Endothelial cell of umbilical vein (primary cell): ENCODE measurements at regions not wholly inside any gene's neighbourhood (a gene's known extent, or its start where the extent isn't known, plus 50 kb on each side); places are given as distances from the start of the nearest gene placed in this dataset.

ENCODE experiments used
- BruUV-seq: library from RNA; stranded (reverse); fragments of 400-500 nt; replicated peaks from 2 replicates; lab custom pipeline; 2021; lab: Mats Ljungman, UMichigan
- CTCF ChIA-PET: fragments of 300-600, 350-600 bp; sonication (Branson Sonifier 250); formaldehyde crosslinking; loops from one replicate; lab custom pipeline; 2021; ENCODE audit warnings: antibody characterized with exemption, inconsistent platforms; lab: Charles Lee
- POLR2A ChIA-PET: fragments of 300-600, 350-600 bp; sonication (Branson Sonifier 250); formaldehyde crosslinking; loops from one replicate; lab custom pipeline; 2021; ENCODE audit warnings: antibody characterized with exemption, inconsistent platforms; lab: Charles Lee
- DNase-seq: peaks from one replicate; pipeline ENCODE4 v3.0.0-alpha.2; 2011; ENCODE audit warnings: low read depth, low spot score
- FAIRE-seq: peaks from 2 replicates; lab custom pipeline; 2011; peaks lifted over from hg19 to GRCh38; lab: Jason Lieb, UNC
- H2AFZ ChIP-seq: 2 replicates; pipeline ENCODE4 v1.6.0; 2012; ENCODE audit warnings: low read depth, low read length, control low read depth, inconsistent platforms
- H3K27ac ChIP-seq: 2 replicates; pipeline ENCODE4 v1.5.1; 2011; ENCODE audit warnings: low read depth, mild to moderate bottlenecking, control low read depth, low read length, moderate library complexity; ENCODE audit not compliant: insufficient read depth
- H3K27me3 ChIP-seq, 2 experiments: 2 replicates each; pipeline versions ENCODE4 v1.6.0 to v1.6.1; 2011; ENCODE audit warnings: low read length in 2 of 2, mixed read lengths in 1 of 2; ENCODE audit not compliant: control insufficient read depth in 2 of 2, insufficient read depth in 2 of 2
- H3K36me3 ChIP-seq, 2 experiments: 2 replicates in 1 of 2; 3 replicates in 1 of 2; pipeline ENCODE4 v1.5.1; 2011; ENCODE audit warnings: low read length in 2 of 2, mild to moderate bottlenecking in 1 of 2, moderate library complexity in 1 of 2; ENCODE audit not compliant: control insufficient read depth in 2 of 2, insufficient read depth in 2 of 2; ENCODE audit errors: extremely low read depth in 1 of 2
- H3K4me1 ChIP-seq: 3 replicates; pipeline ENCODE4 v1.5.1; 2011; ENCODE audit warnings: mild to moderate bottlenecking, low read length; ENCODE audit not compliant: control insufficient read depth, insufficient read depth; ENCODE audit errors: extremely low read depth
- H3K4me2 ChIP-seq: 2 replicates; pipeline ENCODE4 v1.6.1; 2011; ENCODE audit warnings: low read length, control low read depth, mixed read lengths; ENCODE audit not compliant: insufficient read depth
- H3K4me3 ChIP-seq, 3 experiments: fragments of 200-600 bp in 1 of 3; sonication (generic), shearing (Covaris generic) in 1 of 3; replicated peaks in 1 of 3; 2 replicates each; pipeline ENCODE4 v1.5.1; 2011 to 2016; ENCODE audit warnings: control low read depth in 3 of 3, low read length in 3 of 3, mild to moderate bottlenecking in 2 of 3, inconsistent platforms in 1 of 3, low read depth in 1 of 3, moderate library complexity in 1 of 3; ENCODE audit not compliant: insufficient read depth in 1 of 3
- H3K79me2 ChIP-seq: 2 replicates; pipeline ENCODE4 v1.6.0; 2012; ENCODE audit warnings: low read length, inconsistent platforms; ENCODE audit not compliant: control insufficient read depth, insufficient read depth
- H3K9ac ChIP-seq: replicated peaks from 2 replicates; pipeline ENCODE3; 2011; ENCODE audit warnings: low read length, control low read depth; ENCODE audit not compliant: insufficient read depth; ENCODE audit errors: extremely low read depth
- H3K9me1 ChIP-seq: replicated peaks from 3 replicates; pipeline ENCODE4 v1.6.0; 2011; ENCODE audit warnings: mild to moderate bottlenecking, low read length; ENCODE audit not compliant: control insufficient read depth, insufficient read depth; ENCODE audit errors: extremely low read depth
- H3K9me3 ChIP-seq: replicated peaks from 2 replicates; pipeline ENCODE4 v1.5.1; 2012; ENCODE audit warnings: low read length, inconsistent platforms; ENCODE audit not compliant: control insufficient read depth, insufficient read depth
- H4K20me1 ChIP-seq: replicated peaks from 2 replicates; pipeline ENCODE3; 2011; ENCODE audit warnings: mild to moderate bottlenecking, low read length; ENCODE audit not compliant: control insufficient read depth, insufficient read depth; ENCODE audit errors: extremely low read depth
- CTCF ChIP-seq, 2 donors: IDR thresholded peaks; 1 replicate in 1 of 2; 2 replicates in 1 of 2; pipeline ENCODE4 v1.5.1; 2011; ENCODE audit warnings: low read length in 2 of 2, mild to moderate bottlenecking in 2 of 2, moderate library complexity in 2 of 2, control low read depth in 1 of 2, inconsistent platforms in 1 of 2, low read depth in 1 of 2; ENCODE audit not compliant: insufficient read depth in 1 of 2; ENCODE audit errors: extremely low read depth in 1 of 2
- EZH2 ChIP-seq: IDR thresholded peaks from 2 replicates; pipeline ENCODE4 v1.6.1; 2012; ENCODE audit warnings: borderline replicate concordance, low read depth, mild to moderate bottlenecking, moderate library complexity, low read length, inconsistent platforms; ENCODE audit not compliant: severe bottlenecking
- FOS ChIP-seq: IDR thresholded peaks from 2 replicates; pipeline ENCODE4 v1.6.1; 2011; ENCODE audit warnings: mild to moderate bottlenecking, low read length, moderate library complexity, borderline replicate concordance; ENCODE audit not compliant: insufficient read depth
- GATA2 ChIP-seq: IDR thresholded peaks from 2 replicates; pipeline ENCODE4 v1.7.0; 2011; ENCODE audit warnings: low read depth, mild to moderate bottlenecking, moderate library complexity, mixed read lengths, low read length; ENCODE audit not compliant: insufficient read length, insufficient read depth
- JUN ChIP-seq: IDR thresholded peaks from 2 replicates; pipeline ENCODE4 v1.6.1; 2011; ENCODE audit warnings: borderline replicate concordance, low read depth; ENCODE audit not compliant: insufficient read length, insufficient read depth
- MYC ChIP-seq: IDR thresholded peaks from one replicate; pipeline ENCODE4 v1.6.1; 2011; ENCODE audit warnings: mild to moderate bottlenecking, low read depth, low read length
- POLR2A ChIP-seq: IDR thresholded peaks from 2 replicates; pipeline ENCODE4 v1.6.1; 2012; ENCODE audit warnings: low read depth, mild to moderate bottlenecking, control low read depth, low read length
- POLR2AphosphoS5 ChIP-seq: IDR thresholded peaks from 2 replicates; pipeline ENCODE4 v1.6.1; 2012; ENCODE audit warnings: low read depth, mild to moderate bottlenecking, control low read depth, low read length, moderate library complexity; ENCODE audit not compliant: insufficient read depth
- dilution Hi-C: fragments of 300-500 bp; cut with MboI; formaldehyde crosslinking; loops from one replicate; pipeline ENCODE4 v1.15.0; 2019; ENCODE audit warnings: low sequenced_read_pairs; ENCODE audit not compliant: extremely low pct_ligation_motif_present
- intact Hi-C: fragments of 100-400 bp; cut with micrococcal nuclease; formaldehyde crosslinking; loops from one replicate; pipeline ENCODE4 v1.10.0; 2022

- Histone ChIP-seq H3K27me3 (no peaks in the 10 kb centered on the region), H2AFZ (no peak overlapping the region), H3K4me3 (no peak overlapping the region), H3K9ac (no peak overlapping the region), H3K36me3 (no peaks in the 10 kb centered on the region), H3K9me1 (no peaks in the 10 kb centered on the region), H3K27ac (no peak overlapping the region), H4K20me1 (no peaks in the 10 kb centered on the region), H3K4me1 (no peaks in the 10 kb centered on the region), H3K9me3 (no peaks in the 10 kb centered on the region), H3K79me2 (no peaks in the 10 kb centered on the region), H3K4me2 (no peak overlapping the region)
- ChIA-PET CTCF (no interaction called here), POLR2A (no interaction called here)
- no peak for TF ChIP-seq CTCF (IDR thresholded peaks at IDR 0.05; ENCODE audit: extremely low read depth in 1 of 2, insufficient read depth in 1 of 2, low read depth in 1 of 2, low read length in 2 of 2)
- no peak for TF ChIP-seq EZH2
- no peak for TF ChIP-seq JUN
- TF ChIP-seq POLR2A: no peak
- no peak for TF ChIP-seq FOS
- TF ChIP-seq GATA2: no peak
- BruUV-seq: no TSS peak
- intact Hi-C loops: no loop called here
- dilution Hi-C loops: no loop called here
- FAIRE-seq: no peak
- no peak for DNase-seq
Measured at GRCh38 chr3:82294609-82295008, 533.2 kb upstream of the GBE1 start.

- DNase-seq: no peak
- no peak overlapping the region for H3K4me2 ChIP-seq
- no peaks in the 10 kb centered on the region for H3K27me3 ChIP-seq
- POLR2A ChIA-PET: no interaction called here
- no TSS peak for BruUV-seq
- dilution Hi-C loops (no loop called here), intact Hi-C loops (no loop called here)
- no peaks in the 10 kb centered on the region for H4K20me1 ChIP-seq
- no peak for FAIRE-seq
- H3K4me1 ChIP-seq: no peaks in the 10 kb centered on the region
- no peak overlapping the region for H3K9ac ChIP-seq
- H3K9me3 ChIP-seq: no peaks in the 10 kb centered on the region
- no peaks in the 10 kb centered on the region for H3K79me2 ChIP-seq
- no peak overlapping the region for H2AFZ ChIP-seq
- no peak overlapping the region for H3K27ac ChIP-seq
- CTCF ChIA-PET: interaction anchor here (0.9 kb wide), 1 partner anchor 10 kb away, joined by 3 read pairs; no protein-coding TSS in a partner anchor
- no peak overlapping the region for H3K4me3 ChIP-seq
- H3K36me3 ChIP-seq: no peaks in the 10 kb centered on the region
- TF ChIP-seq EZH2 (no peak), MYC (no peak), GATA2 (no peak), POLR2AphosphoS5 (no peak), JUN (no peak)
- H3K9me1 ChIP-seq: no peaks in the 10 kb centered on the region
Measured at GRCh38 chr3:82293867-82294266, 532.4 kb upstream of the GBE1 start.
